Activated T-helper 2 cell treated with anti-CD3 and anti-CD28 coated beads, Interferon-gamma antibody, Interleukin-2, Interleukin-4, amounts not matched to agents 10 μg/mL and 5 μg/mL and 100 μg/mL, durations not matched to agents 14 hours and 24 hours and 36 hours (primary cell): ENCODE measurements at regions not wholly inside any gene's neighbourhood (a gene's known extent, or its start where the extent isn't known, plus 50 kb on each side); places are given as distances from the start of the nearest gene placed in this dataset.

Experiments
- DNase-seq: peaks from one replicate; pipeline ENCODE4 v3.0.0; 2021; ENCODE audit warnings: low spot score
- H3K27ac Mint-ChIP-seq: one replicate; pipeline ENCODE4 v1.8.0; 2021; ENCODE audit warnings: mixed read lengths
- H3K27me3 Mint-ChIP-seq: one replicate; pipeline ENCODE4 v1.8.0; 2021; ENCODE audit warnings: low read depth, mixed read lengths
- H3K36me3 Mint-ChIP-seq: one replicate; pipeline ENCODE4 v1.8.0; 2021; ENCODE audit warnings: low read depth, mixed read lengths
- H3K4me1 Mint-ChIP-seq: one replicate; pipeline ENCODE4 v1.8.0; 2021; ENCODE audit warnings: low read depth, mixed read lengths
- H3K4me3 Mint-ChIP-seq: one replicate; pipeline ENCODE4 v1.8.0; 2021; ENCODE audit warnings: low read depth, mild to moderate bottlenecking, moderate library complexity, mixed read lengths
- H3K9me3 Mint-ChIP-seq: one replicate; pipeline ENCODE4 v1.8.0; 2021; ENCODE audit warnings: mixed read lengths
- intact Hi-C: fragments of 100-400 bp; cut with micrococcal nuclease; formaldehyde crosslinking; loops from one replicate; pipeline ENCODE4 v1.15.1; 2023

GRCh38 chr6:28807682-28808280 lies 116.0 kb downstream of the TRIM27 start:
- DNase-seq = no peak
- peaks cover 4% of the 10 kb centered on the region for H3K36me3 Mint-ChIP-seq
- H3K4me1 Mint-ChIP-seq = peaks cover 20% of the 10 kb centered on the region
- intact Hi-C loops = loop anchor here (2.0 kb wide), 1 partner anchor 19 kb away; no protein-coding TSS in a partner anchor
- no peak overlapping the region for H3K27ac Mint-ChIP-seq
- H3K9me3 Mint-ChIP-seq = peaks cover 13% of the 10 kb centered on the region
- H3K27me3 Mint-ChIP-seq = peaks cover 75% of the 10 kb centered on the region
- H3K4me3 Mint-ChIP-seq = no peak overlapping the region

GRCh38 chr6:28808383-28808782 lies 115.4 kb downstream of the TRIM27 start:
- Mint-ChIP-seq H3K9me3 (peaks cover 13% of the 10 kb centered on the region), H3K27ac (no peak overlapping the region), H3K4me1 (peaks cover 14% of the 10 kb centered on the region), H3K27me3 (peaks cover 75% of the 10 kb centered on the region), H3K4me3 (no peak overlapping the region), H3K36me3 (peaks cover 4% of the 10 kb centered on the region)
- intact Hi-C loops = loop anchor here (2.0 kb wide), 1 partner anchor 20 kb away; no protein-coding TSS in a partner anchor
- DNase-seq = no peak

DNA sequence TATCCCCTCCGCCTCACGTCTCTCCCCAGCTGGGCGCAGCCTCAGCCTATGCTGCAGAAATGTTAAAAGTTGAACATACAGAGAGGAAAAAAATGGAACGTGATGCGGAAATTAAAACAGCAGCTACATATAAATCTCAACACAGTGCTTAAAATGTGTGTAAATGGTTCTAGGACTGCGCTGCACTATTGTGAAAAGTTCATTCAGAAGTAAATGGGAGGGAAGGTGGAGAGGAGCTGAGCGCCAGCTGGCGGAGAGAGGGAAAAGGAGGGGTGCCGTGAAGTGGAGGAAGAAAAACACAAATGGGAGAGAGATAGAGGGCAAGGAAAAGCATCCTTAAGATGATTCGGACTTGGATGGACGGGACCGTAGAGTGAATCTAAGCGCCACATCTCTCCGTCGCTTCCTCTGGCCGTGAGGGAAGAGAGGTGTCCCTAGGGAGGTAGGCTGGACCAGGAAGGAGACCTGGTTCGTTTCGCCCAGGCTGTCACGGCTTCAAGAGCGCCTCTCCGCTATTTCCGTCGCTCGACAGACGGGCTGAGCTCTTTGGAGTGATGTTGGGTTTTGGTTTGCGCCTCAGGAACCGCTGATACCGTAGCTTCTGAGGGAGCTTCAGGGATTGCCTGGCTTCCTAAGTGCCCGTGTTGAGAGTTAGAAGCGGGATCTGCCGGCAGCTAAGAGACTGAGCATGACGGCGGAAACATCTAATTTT lies 113.7 kb downstream of the TRIM27 start:
- Mint-ChIP-seq H3K4me1 (peaks cover 16% of the 10 kb centered on the region), H3K27ac (peak overlapping the region; percentile 27), H3K9me3 (peaks cover 13% of the 10 kb centered on the region), H3K36me3 (peaks cover 12% of the 10 kb centered on the region), H3K4me3 (peak overlapping the region; percentile 46), H3K27me3 (peaks cover 79% of the 10 kb centered on the region)
- intact Hi-C loops = loop anchor here (1.0 to 10.0 kb wide), 7 partner anchors 15 to 1523 kb away; no protein-coding TSS in a partner anchor
- no peak for DNase-seq

- Mint-ChIP-seq H3K36me3 (peaks cover 12% of the 10 kb centered on the region), H3K27me3 (peaks cover 85% of the 10 kb centered on the region), H3K9me3 (peaks cover 13% of the 10 kb centered on the region), H3K27ac (no peak overlapping the region), H3K4me1 (peaks cover 16% of the 10 kb centered on the region), H3K4me3 (peak overlapping the region; percentile 17)
- intact Hi-C loops = loop anchor here (1.0 to 10.0 kb wide), 6 partner anchors 14 to 1523 kb away; no protein-coding TSS in a partner anchor
- DNase-seq = no peak
These were observed 113.1 kb downstream of the TRIM27 start for GRCh38 chr6:28810659-28811053.

DNA sequence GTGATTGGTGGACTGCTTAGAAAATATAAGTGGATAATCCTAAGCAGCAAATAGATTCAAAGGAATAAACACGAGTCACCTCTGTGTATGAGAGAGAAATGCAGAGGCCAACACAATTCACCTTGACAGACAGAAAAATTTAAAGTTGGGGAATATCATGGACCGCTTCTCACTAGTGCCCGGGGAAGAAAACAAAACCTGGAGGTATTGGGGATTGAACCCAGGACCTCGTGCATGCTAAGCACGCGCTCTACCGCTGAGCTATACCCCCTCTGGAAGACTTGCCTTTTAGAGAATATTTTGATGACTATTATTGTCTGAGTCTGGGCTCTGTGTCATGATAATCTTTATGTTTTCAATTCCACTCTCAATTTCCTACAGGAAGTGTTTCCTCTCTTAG lies 111.9 kb downstream of the TRIM27 start:
- H3K36me3 Mint-ChIP-seq = peaks cover 12% of the 10 kb centered on the region
- no peak overlapping the region for H3K27ac Mint-ChIP-seq
- no peak for DNase-seq
- H3K4me1 Mint-ChIP-seq = peaks cover 21% of the 10 kb centered on the region
- peaks cover 88% of the 10 kb centered on the region for H3K27me3 Mint-ChIP-seq
- H3K9me3 Mint-ChIP-seq = peaks cover 13% of the 10 kb centered on the region
- no peak overlapping the region for H3K4me3 Mint-ChIP-seq
- intact Hi-C loops = loop anchor here (2.0 to 10.0 kb wide), 5 partner anchors 13 to 1525 kb away; no protein-coding TSS in a partner anchor

GRCh38 chr6:28812778-28813569 lies 110.8 kb downstream of the TRIM27 start:
- Mint-ChIP-seq H3K4me1 (peaks cover 26% of the 10 kb centered on the region), H3K27ac (no peak overlapping the region), H3K36me3 (peaks cover 12% of the 10 kb centered on the region), H3K4me3 (no peak overlapping the region), H3K27me3 (peaks cover 89% of the 10 kb centered on the region), H3K9me3 (peaks cover 13% of the 10 kb centered on the region)
- intact Hi-C loops = loop anchor here (5.0 to 10.0 kb wide), 4 partner anchors 118 to 1526 kb away; no protein-coding TSS in a partner anchor
- no peak for DNase-seq

DNA sequence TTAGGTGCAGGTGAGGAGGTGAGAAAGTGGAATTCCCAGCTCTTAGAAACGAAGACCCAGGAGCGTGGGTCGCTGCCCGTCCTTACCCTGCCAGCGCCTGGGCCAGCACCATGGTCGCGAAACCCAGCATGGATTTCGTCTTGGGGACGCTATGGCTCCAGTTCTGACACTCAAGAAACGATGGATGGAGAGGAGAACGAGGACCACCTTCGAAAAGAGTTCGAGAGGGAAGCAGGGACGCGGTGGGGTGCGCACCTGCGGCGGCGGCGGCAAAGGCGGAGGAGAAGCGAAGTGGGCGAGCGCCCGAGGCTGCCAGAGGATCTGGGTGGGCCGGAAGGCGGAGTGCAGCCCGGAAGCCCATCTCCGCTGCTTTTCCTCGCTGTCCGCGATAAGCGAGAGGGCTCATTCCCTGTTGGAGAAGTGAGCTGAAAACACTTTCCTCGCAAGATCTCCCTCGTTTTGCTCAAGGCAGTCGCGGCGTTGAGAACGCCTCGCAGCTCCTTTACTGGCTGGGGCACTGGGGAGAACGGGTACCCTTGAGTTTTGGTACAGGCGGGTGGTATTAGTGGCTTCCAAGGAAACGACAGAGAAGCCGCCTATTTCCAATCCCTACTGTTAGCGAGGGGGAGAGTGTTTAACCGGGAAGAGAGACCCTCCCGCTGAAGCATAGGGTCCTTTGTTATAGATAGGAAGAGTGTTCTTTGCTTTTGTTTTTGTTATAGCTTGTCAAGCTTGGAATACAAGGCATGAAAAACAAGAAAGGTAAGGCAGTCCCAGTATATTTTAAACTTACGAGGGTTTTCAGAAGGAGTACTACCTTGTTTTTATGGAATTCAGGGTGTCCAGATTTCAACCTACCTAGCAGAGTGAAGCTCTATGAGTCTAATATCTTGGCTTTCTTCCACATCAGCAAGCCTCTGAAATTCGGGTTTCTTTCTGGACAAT lies 109.5 kb downstream of the TRIM27 start:
- peaks cover 12% of the 10 kb centered on the region for H3K36me3 Mint-ChIP-seq
- intact Hi-C loops = loop anchor here (2.0 to 10.0 kb wide), 5 partner anchors 42 to 1527 kb away; no protein-coding TSS in a partner anchor
- no peak overlapping the region for H3K4me3 Mint-ChIP-seq
- no peak overlapping the region for H3K27ac Mint-ChIP-seq
- peaks cover 26% of the 10 kb centered on the region for H3K4me1 Mint-ChIP-seq
- no peak for DNase-seq
- peaks cover 93% of the 10 kb centered on the region for H3K27me3 Mint-ChIP-seq
- H3K9me3 Mint-ChIP-seq = peaks cover 13% of the 10 kb centered on the region

GRCh38 chr6:28816339-28816908 lies 107.4 kb downstream of the TRIM27 start:
- peaks cover 9% of the 10 kb centered on the region for H3K9me3 Mint-ChIP-seq
- no peak overlapping the region for H3K27ac Mint-ChIP-seq
- DNase-seq = no peak
- H3K4me1 Mint-ChIP-seq = peaks cover 16% of the 10 kb centered on the region
- intact Hi-C loops = loop anchor here (10.0 kb wide), 3 partner anchors 122 to 1262 kb away; no protein-coding TSS in a partner anchor
- peaks cover 12% of the 10 kb centered on the region for H3K36me3 Mint-ChIP-seq
- H3K27me3 Mint-ChIP-seq = peaks cover 76% of the 10 kb centered on the region
- no peak overlapping the region for H3K4me3 Mint-ChIP-seq

DNA sequence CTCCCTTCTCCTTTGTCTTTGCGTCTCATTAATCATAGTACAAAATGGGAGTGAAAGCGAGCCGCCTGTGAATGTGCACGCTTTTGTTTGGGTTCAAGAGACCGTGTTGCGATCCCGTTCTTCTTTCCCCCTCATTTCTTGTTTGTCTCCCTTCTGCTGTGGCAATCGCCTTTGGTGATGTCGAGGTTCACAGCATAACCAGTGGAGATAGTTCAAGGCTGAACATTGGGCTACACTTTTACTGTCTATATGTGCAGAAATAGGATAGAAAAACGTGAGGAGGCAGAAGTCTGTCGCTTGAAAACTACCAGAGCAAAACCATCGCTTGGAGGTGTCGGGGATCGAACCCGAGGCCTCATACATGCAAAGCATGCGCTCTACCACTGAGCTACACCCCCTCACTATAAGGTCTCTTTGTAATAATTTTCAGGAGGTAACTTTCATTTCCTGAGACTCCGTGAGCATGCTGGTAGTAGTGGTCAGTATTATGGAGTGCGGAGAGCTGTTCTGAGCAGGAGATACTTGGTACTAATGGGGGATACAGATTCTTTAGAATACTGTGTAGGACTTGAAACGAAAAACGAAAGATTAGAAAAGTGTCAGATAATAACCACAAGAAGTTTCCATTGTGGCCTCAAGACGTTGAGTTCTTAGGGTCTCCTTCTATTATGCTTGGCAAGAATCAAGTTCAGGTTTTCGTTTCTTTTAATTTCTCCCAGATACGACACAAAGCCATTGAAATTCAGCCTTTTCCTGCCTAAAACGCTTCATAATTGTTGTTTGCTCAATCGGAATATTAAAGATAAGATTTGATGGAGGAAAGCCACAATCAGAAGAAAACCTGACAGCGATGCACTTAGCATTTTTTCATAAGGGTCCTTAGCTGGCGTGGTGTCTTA lies 106.6 kb downstream of the TRIM27 start:
- intact Hi-C loops = loop anchor here (10.0 kb wide), 3 partner anchors 122 to 1262 kb away; no protein-coding TSS in a partner anchor

GRCh38 chr6:28817808-28818145 lies 106.0 kb downstream of the TRIM27 start:
- no peak for DNase-seq
- H3K4me3 Mint-ChIP-seq = no peak overlapping the region
- H3K36me3 Mint-ChIP-seq = peaks cover 7% of the 10 kb centered on the region
- no peaks in the 10 kb centered on the region for H3K9me3 Mint-ChIP-seq
- H3K4me1 Mint-ChIP-seq = peaks cover 12% of the 10 kb centered on the region
- H3K27me3 Mint-ChIP-seq = peaks cover 67% of the 10 kb centered on the region
- H3K27ac Mint-ChIP-seq = no peak overlapping the region
- intact Hi-C loops = loop anchor here (10.0 kb wide), 3 partner anchors 123 to 1263 kb away; no protein-coding TSS in a partner anchor

More for the DNA sequence above, 106.6 kb downstream of the TRIM27 start:
- no peak for DNase-seq
- Mint-ChIP-seq H3K9me3 (peaks cover 5% of the 10 kb centered on the region), H3K4me1 (peaks cover 12% of the 10 kb centered on the region), H3K4me3 (no peak overlapping the region), H3K27ac (no peak overlapping the region), H3K27me3 (peaks cover 72% of the 10 kb centered on the region), H3K36me3 (peaks cover 12% of the 10 kb centered on the region)
